NT2/D1 (cell line): ENCODE measurements at regions not wholly inside any gene's neighbourhood (a gene's known extent, or its start where the extent isn't known, plus 50 kb on each side); places are given as distances from the start of the nearest gene placed in this dataset.

Source experiments
- SUZ12 ChIP-seq: IDR thresholded peaks from 2 replicates; pipeline ENCODE4 v1.6.1; 2011; ENCODE audit not compliant: insufficient read length, insufficient read depth; ENCODE audit errors: extremely low read depth
- YY1 ChIP-seq: IDR thresholded peaks from 2 replicates; pipeline ENCODE4 v1.6.1; 2011; ENCODE audit not compliant: insufficient read length, insufficient read depth
- ZNF274 ChIP-seq: IDR thresholded peaks from 2 replicates; pipeline ENCODE4 v1.6.1; 2011; ENCODE audit warnings: mild to moderate bottlenecking, low read depth, low read length

GRCh38 chr20:12596863-12597262, 411.9 kb upstream of the SPTLC3 start:
- TF ChIP-seq YY1 (no peak), ZNF274 (no peak), SUZ12 (no peak)
